GM20431 (cell line): ENCODE measurements at regions not wholly inside any gene's neighbourhood (a gene's known extent, or its start where the extent isn't known, plus 50 kb on each side); places are given as distances from the start of the nearest gene placed in this dataset.

ENCODE experiments used
- in situ Hi-C: fragments of 300-500 bp; cut with MseI, MboI; formaldehyde crosslinking; loops from one replicate; pipeline ENCODE4 v1.15.0; 2020; ENCODE audit warnings: low sequenced_read_pairs; ENCODE audit not compliant: unreplicated experiment

DNA sequence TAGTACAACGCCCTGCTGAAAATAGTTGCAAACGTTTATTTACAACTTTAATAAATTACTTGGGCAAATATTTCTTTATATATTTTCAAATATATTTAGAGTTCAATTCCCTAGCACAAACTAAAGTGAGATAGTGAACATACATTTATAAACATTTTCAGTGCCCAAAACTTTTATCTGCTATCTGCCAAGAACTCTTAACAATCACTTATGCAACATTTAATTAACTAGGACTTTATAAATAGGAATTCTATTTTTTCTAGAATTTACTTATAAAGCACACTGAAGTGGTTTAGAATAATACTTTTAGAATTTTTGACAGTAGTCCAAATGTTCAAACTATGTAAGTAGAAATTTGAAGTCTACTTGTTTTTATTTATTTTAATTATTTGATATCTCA lies 452.6 kb upstream of the RGS17 start:
- in situ Hi-C loops, result no loop called here

DNA sequence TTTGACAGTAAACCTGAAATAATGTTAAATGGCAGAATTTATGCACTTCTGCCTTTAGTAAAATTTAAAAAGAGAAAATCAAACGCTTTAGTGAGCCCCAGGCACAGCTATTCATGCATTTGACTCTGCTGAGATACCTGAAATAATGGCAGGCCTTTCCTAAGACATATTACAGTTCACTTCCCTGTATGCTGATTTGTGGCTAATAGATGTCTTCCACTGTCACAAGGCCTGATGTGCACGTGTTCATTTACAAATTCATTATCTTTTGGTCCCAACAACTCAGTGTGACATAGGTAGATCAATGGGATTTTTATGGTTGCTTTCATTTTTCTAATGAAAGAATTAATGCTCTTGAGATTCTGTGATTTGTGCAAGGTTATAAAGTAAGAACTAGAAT lies 449.7 kb upstream of the RGS17 start:
- in situ Hi-C loops, result no loop called here

DNA sequence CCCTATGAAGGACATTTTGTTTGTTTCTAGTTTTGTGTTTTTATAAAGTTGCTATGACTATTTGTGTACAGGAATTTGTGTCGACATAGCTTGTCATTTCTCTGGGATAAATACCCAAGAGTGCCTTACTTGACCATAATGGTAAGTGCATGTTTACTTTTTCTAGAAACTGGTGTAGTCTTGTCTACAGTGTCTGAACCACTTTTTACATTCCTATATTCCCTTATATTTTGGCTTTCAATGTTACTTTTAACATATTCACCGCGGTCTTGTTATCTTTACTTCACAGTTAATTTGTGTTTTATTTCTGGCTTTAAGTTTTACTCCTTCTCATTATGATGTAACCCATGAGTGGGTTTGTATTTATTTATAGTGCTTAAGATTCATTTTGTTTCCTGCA lies 444.4 kb upstream of the RGS17 start:
- in situ Hi-C loops, result no loop called here

DNA sequence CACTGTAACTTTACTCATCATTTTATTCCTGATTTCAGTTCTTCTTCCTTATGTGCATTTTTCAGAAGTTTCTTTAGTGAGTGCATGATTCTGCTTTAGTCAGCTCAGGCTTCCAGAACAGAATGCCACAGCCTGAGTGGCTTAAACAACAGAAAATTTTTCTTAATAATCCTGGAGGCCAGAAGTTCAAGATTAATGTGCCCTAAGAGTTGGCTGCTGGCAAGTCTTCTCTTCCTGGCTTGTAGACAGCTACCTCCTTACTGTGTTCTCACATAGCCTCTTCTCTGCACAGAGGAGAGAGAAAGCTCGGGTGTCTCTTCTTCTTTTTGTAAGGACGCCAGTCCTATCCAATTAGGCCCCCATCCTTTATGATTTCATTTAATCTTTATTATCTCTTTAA lies 443.1 kb upstream of the RGS17 start:
- in situ Hi-C loops, result no loop called here

DNA sequence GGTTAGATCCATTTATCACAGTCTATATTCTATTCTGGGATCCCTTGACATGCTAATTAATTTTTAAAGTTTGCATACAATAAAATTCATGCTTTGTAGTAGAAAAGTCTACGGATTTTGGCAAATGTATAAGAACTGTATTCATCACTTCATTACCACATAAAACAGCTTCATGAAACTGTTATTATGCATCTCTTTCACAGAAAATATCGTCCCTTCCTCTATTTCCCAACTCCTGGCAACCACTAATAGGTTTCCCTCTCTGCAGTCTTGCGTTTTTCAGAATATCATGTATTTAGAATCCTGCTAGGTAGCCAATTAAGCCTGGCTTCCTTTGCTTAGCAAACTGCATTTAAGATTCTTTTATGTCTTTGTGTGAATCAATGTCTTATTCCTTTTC lies 441.3 kb upstream of the RGS17 start:
- in situ Hi-C loops, result no loop called here

DNA sequence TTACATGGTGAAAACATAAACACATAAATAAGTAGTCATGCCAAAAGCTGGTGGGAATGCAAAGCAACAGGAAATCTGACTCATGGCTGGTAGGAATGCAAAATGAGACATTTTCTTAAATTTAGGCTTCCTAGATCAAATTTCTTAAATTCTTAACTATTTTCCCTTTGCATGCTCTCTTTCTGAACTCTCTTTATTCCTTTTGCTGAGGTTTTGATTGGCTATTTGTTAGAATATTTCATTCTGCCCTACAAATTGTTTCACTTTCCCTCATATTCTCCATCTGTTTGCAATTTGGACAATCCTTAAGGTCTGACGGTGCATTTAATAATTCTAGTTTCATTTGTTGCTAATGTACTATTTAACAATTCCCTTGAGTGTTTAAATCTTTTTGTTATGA lies 437.5 kb upstream of the RGS17 start:
- in situ Hi-C loops, result no loop called here

DNA sequence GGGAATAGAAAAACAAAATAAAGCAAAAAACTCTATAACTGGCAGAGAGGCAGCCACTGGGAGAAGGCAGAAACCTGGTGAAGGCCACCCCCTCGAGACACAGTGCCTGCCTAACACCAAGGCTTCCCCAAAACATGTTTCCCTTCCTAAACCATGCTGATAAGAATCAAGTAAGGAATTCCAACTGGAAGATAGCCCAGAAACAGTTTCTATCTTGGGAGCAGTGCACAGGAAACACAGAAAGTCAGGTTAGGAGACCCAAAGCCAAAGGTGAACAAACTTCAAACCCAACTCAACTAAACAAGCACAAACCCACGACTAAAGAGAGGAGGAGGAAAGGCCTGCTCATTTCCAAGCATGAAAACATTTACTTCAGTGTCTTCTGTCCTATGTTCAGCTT lies 433.7 kb upstream of the RGS17 start:
- in situ Hi-C loops, result no loop called here

DNA sequence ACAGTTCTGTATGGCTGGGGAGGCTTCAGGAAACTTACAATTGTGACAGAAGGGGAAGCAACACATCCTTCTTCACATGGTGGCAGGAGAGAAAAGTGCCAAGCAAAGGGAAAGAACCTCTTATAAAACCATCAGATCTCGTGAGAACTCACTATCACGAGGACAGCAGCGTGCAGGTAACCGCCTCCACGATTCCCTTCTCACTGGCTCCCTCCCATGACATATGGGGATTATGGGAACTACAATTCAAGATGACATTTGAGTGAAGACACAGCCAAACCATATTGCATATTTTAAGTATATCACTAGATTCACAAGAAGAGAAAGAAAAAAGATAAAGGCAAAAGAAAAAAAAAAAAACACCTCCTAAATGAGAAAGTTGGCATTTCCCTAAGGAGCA lies 431.9 kb upstream of the RGS17 start:
- in situ Hi-C loops, result no loop called here

DNA sequence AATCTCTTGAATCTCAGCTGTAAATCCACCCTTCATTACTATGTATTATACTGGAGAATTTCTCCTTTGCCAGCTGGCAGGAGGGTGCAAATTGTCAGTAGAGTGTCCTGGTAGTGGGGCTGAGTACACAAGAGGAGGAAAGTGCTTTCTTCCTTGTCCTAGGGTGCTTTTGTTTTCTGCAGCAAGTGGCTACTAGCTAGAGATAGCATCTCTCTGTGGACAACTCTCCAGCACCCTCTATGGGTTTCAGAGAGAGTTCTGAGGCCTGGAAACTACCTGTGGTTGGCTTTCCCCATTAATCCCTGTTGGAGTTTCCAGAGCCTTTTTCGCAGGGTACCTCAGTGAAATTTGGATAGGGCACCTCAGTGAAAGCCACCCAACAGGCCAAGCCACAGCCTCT lies 422.5 kb upstream of the RGS17 start:
- in situ Hi-C loops, result no loop called here

DNA sequence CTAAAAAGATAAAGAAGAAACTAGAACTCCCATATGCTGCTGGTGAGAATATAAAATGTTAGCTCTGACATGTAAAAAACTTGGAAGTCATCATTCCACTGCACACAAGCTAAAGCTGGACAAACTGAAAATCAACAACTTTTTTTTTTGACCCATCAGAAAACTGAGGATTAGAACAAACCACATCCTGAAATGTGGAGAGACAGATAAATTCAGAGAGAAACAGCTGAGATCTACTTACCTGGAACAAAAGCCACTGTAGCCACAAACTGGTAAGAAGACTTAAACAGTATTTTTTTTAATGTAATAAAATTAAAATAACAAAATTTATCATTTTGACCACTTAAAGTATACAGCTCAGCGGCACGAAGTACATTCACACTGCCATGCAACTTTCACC lies 408.5 kb upstream of the RGS17 start:
- in situ Hi-C loops, result no loop called here

DNA sequence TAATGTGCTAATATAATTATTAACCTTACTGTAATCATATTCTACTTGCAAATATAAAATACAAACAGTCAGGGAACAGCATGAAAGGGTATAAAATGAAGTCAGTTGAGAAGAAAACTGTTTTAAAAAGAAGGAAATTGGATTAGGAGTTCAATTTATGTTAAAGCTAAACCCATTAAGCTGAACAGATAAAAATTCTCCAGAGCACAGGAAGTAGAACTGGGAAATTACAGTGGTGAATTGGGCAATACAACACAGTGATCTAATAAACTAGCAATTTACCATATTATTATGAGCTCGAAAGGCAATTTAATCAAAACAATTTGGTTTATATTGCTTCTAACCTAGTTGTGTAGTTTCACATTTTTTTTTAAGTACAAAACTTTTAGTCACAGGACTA lies 407.4 kb upstream of the RGS17 start:
- in situ Hi-C loops, result no loop called here

DNA sequence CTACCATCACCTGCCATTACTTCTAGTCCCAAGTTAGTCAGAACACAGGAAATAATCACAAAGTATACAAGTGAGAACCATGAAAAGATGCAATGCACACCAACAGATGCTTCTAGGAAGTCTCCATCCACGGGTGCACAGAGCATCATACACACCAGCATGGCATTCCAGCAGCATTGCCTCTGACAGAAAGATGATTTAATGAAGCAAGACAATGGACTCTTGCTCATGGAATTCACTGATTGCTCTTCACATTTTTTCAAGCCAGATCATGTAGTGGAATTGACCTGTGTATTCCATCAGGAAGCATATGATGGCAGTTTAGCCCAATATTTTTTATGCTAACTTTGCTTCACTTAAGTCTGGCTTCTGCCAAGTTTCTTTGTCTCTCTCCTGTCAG lies 406.3 kb upstream of the RGS17 start:
- in situ Hi-C loops, result no loop called here

DNA sequence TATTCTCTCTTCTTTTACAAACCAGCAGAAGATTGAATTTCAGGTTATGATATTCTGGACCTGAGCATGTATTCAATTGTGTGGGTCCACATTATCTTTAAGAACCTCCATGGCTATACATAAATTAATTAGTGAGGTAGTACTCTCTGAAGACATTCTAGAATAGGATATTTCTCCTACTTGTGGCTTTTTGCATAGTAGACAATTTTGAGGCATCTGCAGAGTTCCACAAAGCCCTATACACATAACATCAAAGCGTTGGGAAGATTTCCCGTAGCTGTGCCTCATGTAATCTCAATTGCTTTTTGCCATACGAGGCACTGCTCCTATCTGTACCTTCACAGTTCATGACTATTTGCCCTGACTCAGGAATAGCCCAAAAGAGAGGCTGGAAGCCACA lies 395.4 kb upstream of the RGS17 start:
- in situ Hi-C loops, result no loop called here

DNA sequence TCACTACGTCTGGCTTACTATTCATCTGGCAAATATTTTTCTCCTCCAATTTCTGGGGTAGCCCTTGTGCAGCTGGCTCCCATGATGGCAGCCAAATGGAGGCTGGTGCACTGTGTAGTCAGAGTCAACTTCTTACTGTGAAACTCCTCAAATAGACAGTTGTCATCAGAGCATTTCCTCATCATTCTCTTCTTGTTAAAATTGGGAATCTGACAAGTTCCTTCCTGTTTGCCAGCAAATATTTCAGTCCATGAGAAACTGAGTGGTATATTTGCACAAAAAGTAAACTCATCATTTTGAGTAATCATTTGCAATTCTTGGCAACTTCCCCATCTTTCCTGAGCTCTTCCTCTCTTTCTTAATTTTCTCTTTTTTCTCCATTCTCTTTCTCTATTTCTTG lies 394.9 kb upstream of the RGS17 start:
- in situ Hi-C loops, result no loop called here

DNA sequence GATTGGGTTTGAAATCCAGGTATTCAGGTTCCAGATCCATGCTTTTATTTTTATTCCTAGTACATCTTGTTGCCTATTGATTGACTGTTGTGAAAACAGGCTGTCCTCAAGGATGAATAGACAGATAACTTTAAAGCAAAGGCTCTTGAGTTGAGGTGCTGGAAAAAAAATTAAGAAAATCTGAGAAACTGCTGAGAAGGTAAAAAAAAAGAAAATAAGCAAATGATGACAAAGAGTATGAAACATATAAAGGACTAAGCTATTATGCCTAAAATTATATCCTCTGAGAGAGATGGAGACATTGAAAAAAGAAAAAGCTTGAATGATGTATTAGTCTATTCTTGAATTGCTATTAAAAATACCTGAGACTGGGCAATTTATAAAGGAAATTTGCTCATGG lies 392.3 kb upstream of the RGS17 start:
- in situ Hi-C loops, result no loop called here

DNA sequence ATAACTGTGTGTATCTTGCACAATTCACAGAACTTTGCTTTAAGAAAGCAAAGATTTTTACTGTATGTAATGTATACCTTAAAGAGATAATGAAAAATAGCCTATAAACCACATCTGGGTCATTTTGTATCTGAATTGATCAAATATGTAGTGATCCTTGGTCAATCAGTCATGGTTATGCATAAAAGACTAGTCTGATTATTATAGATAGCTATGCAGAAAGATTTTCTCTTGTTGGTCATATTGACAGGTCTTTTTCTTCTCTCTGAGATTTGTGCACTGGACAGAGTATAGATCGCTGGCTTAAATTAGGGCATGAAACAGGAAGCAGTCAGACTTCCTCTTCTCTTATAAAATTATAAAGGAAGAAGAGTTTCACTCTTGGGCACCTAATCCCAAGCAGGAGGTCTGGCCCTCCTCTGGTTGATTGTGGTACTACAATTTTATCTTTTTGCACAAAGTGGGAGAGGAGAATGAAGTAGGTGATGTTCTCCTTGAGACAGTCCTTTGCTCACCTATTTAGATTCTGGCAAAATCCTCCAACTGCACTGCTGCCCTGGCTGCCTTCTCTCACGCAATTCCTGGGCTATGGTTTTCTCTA lies 380.9 kb upstream of the RGS17 start:
- in situ Hi-C loops, result no loop called here

DNA sequence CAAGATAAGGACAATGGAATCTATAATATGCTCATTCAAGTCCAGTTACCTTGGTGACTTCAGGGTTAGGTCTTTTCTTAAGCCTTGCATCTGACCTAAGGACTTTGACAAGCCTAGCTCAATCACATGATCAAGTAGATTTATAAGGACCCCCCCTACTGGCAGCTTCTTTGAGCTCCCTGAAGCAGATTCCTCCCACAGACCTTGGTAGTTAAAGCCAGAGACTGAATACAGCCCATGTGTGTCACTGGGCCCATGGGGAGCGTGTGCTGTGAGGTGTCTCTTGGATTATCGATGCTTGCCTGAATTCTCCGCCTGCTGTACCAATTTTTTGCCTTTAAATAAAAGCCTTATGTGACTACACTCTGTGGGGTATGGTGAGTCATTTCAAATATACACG lies 372.7 kb upstream of the RGS17 start:
- in situ Hi-C loops, result no loop called here

DNA sequence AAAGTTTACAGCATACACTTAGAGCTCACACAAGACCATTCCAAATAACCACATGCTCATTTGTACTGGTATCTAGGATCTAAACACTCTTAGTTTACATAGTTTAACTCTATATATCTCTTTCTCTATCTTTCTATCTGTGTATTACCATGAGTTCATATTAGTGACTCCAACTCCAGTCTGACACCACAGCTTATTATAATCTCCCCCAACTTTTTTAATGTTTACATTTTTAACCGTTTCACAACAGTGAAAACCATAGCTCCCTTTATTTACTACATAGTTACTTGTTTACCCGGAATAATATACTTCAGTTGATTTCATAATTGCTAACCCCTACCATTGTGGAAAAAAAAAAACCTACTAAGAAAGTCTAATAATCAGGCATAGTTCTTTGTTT lies 362.4 kb upstream of the RGS17 start:
- in situ Hi-C loops, result no loop called here

DNA sequence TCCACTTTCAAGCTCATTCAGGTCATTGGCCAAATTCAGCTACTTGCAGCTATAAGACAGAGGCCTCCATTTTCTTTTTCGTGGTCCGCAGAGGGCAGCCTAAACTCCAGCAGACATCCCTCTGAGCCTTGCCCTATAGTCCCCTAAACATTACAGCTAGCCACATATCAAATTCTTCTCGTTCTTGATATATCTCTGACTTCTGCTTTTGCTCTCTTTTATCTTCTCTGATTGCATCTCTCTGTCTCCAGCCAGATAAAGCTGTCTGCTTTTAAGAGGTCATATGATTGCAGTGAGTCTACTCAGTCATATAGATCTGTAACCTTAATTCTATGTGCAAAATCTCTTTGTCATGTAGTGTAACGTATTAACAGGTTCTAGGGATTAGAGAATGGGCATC lies 358.4 kb upstream of the RGS17 start:
- in situ Hi-C loops, result no loop called here

DNA sequence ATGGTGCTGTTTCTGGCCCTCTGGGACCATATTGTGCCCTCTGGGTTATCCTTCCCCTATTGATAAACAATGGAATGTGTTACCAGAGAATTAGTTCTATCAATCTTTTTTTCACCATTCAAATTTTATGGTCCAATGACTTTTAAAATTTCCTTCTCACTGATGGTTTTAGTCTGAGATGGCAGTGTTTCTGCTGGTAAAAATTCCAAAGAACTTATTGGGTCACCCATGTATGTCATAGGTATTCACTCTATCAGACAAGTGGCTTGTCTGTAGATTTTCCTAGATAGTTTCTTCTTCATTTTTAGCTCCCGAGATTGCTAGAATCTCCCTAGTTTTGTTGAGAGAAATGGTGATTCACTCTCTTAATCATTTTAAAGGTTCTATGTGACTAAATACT lies 357.2 kb upstream of the RGS17 start:
- in situ Hi-C loops, result no loop called here

DNA sequence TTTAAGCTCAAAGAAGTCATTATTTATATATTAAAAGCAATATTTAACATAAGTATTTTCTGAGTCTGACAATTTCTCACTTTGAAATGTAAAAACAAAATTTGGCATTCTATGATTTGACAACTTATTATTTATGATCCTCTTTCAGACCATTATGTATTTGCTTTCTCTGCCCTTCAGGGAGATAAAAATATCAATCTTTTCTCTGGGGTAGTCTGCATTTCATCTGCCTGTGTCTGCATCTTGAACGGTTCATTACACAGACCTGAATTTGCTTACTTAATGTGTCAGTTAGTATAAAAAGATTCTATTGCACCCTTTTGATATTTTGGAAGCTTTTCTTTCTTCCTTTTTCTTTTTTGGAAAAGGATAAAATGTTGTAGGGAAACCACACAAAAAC lies 354.0 kb upstream of the RGS17 start:
- in situ Hi-C loops, result no loop called here

DNA sequence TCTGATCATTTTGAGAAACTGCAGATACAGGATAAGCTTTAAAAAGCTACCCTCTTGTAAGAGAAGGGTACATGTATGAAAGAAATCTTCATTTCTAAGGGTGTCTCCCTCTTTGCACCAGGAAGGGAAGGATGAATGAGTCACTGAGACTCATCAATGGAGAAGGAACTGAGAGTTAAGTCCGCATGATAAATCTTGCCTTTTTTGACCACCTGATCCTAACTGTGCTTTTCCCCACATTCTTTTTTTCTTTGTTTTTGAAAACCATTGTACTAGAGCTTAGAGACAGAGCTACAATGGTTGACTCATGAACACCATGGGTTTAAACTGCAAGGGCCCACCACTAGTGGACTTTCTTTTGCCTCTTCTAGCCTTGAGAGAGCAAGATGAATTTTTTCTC lies 353.0 kb upstream of the RGS17 start:
- in situ Hi-C loops, result no loop called here

DNA sequence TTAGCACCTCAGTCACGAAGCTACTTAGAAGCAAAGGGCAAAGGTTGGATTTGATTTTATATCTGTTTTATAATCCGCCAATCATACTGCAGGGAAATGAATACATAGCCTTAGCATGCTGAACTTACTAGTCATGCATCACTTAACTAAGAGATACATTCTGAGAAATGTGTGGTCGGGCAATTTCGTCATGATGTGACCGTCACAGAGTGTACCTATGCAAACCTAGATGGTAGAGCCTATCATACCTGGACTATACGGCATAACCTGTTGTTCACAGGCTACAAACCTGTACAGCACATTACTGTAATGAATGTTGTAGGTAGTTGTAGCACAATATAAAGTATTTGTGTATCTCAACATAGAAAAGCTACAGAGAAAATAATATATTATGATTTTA lies 345.2 kb upstream of the RGS17 start:
- in situ Hi-C loops, result no loop called here
